GM21723 (cell line): ENCODE measurements at regions not wholly inside any gene's neighbourhood (a gene's known extent, or its start where the extent isn't known, plus 50 kb on each side); places are given as distances from the start of the nearest gene placed in this dataset.
"Not testable (repeated sequence)": the region's sequence is repeated elsewhere in the genome, so short reads cannot be mapped to it uniquely, and the experiment has no call there.

Source experiments
- ATAC-seq: cut with Tn5 transposase; IDR thresholded peaks from one replicate; pipeline ENCODE4 v1.9.1; 2021; ENCODE audit warnings: mild to moderate bottlenecking, moderate library complexity; ENCODE audit not compliant: unreplicated experiment

- no peak for ATAC-seq
These were observed 349.7 kb downstream of the RWDD3 start for GRCh38 chr1:95583661-95584210.

DNA sequence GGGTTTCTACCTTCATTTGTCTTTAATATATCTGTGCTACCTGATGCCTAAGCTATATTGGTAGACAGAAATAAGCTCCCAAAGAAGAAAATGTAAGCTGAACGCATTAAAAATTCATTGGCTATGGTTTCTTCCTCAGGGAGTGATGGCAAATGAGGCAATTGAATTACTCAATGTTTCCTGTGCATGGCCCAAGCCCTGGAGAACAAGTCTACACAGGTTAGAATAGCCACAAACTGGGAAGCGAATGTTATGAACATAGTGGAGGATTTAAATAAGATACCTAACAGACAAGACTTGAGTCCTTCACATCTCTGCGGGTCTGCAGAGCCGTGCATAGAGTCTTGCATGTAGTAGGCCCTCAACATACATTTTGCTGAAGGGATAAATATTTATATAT, 350.3 kb downstream of the RWDD3 start:
- ATAC-seq: no peak

GRCh38 chr1:95604771-95605170, 370.8 kb downstream of the RWDD3 start:
- ATAC-seq: no peak

DNA sequence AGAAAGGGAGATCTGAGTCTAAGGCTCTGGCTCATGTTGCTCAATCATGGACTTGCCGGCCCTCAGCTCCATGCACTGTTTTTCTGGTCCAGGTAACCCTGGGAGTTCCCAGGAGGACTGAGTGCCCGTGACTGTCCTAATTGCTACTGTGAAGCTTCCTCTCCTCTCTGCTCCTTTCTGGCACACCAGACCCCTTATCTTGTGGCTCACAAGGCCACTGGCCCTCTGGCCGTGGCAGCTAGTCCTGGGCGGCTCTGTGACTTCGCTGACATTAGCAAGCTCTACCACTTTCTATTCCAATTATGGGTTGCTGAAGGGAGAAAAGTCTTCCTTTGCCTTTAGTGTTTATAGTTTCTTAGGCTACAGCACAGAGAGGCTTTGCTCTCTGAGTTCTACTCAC, 380.2 kb downstream of the RWDD3 start:
- no peak for ATAC-seq

DNA sequence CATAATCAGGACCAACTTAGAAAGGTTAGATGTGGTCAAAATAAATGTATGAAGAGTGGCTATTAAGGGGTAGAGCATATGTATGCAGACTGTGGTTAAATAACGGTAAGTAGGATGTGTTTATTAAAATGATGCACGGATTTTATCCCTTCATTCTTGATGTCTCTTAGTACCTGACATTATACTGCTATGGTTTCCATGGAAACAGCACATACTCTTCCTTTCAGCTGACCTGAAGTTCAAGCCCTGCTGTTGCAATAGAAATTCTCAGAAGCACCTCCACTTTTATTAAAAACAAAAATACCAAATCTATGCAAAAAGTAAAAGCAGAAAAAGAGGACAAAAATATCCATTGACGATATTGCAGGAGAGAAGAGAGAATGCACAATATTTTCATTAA, 381.4 kb downstream of the RWDD3 start:
- no peak for ATAC-seq

- no peak for ATAC-seq
These were observed 386.1 kb downstream of the RWDD3 start for GRCh38 chr1:95620076-95620475.

GRCh38 chr1:95622609-95623008, 388.6 kb downstream of the RWDD3 start:
- no peak for ATAC-seq

- no peak for ATAC-seq
These were observed 391.2 kb downstream of the RWDD3 start for GRCh38 chr1:95625224-95625623.

DNA sequence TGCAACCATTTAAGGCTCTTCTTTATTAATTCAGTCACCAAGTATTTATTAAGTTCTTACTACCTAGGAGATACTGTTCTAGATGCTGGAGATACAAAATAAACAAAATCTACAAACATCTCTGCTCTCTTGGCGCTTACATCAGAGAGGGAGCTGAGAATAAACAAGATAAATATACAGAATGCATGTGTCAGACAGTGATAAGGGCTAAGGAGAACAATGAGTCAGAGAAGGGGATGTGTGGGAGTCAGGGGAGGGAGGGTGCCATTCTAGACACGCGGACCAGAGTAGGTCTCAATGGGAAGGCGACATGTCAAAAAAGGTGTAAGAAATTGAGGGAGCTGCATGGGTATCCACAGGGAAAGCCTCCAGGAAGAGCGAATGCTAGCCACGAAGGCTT, 393.2 kb downstream of the RWDD3 start:
- ATAC-seq: no peak

DNA sequence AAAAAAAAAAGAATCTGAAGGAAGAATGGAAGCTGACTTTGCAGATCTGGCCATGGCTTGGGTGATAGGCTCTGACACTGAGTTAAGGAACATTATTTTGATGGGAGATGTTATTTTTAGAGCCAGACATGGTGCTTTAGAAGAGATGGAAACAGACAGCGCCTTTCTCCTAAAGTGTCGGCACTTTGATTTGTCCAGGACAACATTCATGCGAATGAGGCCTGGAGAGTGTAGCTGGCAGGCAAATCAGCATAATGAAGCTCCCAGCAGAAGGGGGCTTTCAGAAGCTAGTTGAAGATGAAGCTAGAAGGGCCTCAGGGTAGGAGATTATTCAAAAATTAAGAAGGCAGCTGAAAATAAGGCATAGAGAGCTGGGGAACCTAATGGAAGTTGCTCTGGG, 397.7 kb downstream of the RWDD3 start:
- ATAC-seq: no peak

GRCh38 chr1:95635811-95636210, 401.8 kb downstream of the RWDD3 start:
- no peak for ATAC-seq

GRCh38 chr1:95636897-95637296, 402.9 kb downstream of the RWDD3 start:
- ATAC-seq: no peak

DNA sequence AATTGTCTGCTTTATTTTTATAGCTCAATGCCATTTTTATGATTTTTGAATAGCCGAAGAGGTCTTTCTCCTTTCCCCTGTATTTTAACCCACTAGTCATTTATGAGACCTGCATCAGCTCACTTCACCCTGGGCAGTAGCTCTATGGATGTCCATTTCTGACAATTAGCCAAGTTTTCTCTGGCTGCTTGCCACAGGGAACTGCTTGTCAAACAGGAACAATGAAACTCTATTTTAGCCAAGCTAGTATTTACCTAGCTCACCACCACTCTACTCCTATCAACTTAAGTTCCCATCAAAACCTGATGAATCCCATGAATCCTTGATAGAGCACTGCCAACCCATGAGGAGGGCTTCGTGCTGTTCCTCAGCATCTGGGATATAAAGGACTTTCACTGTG, 406.7 kb downstream of the RWDD3 start:
- ATAC-seq: no peak

DNA sequence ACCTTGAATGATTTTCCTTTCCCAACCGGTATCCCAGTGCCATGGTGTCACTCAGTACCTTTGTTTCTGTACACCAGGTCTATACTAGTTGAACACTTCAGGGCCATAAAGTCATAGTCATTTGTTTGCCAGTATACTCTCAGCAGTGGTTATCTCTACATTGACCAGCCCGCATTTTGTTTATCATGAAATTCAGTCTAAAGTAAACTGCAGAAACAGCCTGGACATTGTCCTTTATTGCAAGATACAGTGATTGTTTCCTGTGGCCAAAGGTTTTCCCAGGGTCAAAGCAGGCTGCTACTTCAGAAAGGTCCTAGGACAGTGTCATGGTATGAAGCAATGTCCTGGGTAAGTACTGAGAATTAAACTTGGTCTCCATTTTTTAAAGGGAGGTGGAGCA, 407.4 kb downstream of the RWDD3 start:
- ATAC-seq: no peak

DNA sequence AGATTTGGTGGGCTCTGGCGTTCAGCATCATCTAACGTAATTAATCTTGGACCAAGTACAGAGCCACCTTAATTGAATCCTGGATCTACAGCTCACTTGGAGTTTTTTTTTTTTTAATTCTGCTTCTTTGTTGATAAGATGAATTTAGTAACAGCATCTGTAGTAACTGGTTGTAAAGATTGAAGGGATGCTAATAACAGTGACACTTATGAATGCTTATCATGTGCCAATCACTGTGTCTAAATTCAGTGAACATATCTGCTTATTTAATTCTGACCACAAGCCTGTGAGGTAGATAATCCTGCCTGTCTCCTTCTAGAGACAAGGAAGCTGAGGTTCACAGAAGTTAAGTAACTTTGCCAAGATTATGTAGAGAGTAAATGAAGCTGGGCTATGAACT, 408.0 kb downstream of the RWDD3 start:
- no peak for ATAC-seq

DNA sequence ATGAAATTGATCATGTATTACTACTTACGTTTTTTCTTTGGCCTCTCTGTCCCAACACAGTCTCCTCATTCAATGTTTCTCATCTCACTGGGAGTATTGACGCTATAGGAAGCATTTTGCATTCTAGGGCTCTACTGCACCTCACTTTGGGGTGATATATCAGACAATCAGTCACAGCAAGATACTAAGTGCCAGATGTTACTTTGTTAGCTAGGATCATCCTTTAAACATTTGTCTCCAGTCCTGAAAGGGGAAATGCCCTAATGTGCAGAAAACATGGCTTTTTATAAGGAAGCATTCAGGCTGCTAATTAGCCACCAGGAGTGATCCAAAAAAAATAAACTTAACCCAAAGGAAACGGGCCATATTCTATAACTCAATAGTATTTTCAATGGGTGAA, 409.1 kb downstream of the RWDD3 start:
- ATAC-seq: no peak

GRCh38 chr1:95645126-95645525, 411.1 kb downstream of the RWDD3 start:
- not testable (repeated sequence) for ATAC-seq

- no peak for ATAC-seq
These were observed 416.6 kb downstream of the RWDD3 start for GRCh38 chr1:95650631-95651030.

- ATAC-seq: no peak
These were observed 418.5 kb downstream of the RWDD3 start for GRCh38 chr1:95652423-95652965.

- ATAC-seq: no peak
These were observed 419.6 kb downstream of the RWDD3 start for GRCh38 chr1:95653618-95654017.

GRCh38 chr1:95655321-95656020, 421.5 kb downstream of the RWDD3 start:
- ATAC-seq: no peak

DNA sequence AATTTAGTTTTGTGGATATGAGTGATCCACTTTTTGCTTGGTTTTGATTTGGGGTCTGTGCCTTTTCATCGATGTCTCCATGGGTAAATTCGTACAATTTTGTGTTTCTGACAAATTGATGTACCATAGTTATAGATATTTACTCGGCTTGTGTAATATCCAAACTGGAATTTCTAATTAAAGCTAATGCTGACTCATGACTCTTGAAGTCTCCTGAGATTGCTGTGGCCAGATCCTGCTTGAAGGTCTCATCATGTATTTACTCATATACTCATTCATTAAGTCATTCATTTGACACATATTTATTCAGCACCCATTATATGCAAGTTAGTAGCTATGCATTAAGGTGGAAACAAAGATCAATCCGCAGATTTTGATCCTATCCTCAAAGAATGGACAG, 423.2 kb downstream of the RWDD3 start:
- ATAC-seq: no peak

- no peak for ATAC-seq
These were observed 425.2 kb downstream of the RWDD3 start for GRCh38 chr1:95659166-95659565.
